Esophagus muscularis mucosa (tissue), 4 donors: ENCODE measurements at regions not wholly inside any gene's neighbourhood (a gene's known extent, or its start where the extent isn't known, plus 50 kb on each side); places are given as distances from the start of the nearest gene placed in this dataset.
"Not testable (repeated sequence)": the region's sequence is repeated elsewhere in the genome, so short reads cannot be mapped to it uniquely, and the experiment has no call there.

ENCODE experiments used
- DNase-seq: peaks from one replicate; pipeline ENCODE4 v3.0.0-alpha.2; 2017; ENCODE audit errors: extremely low spot score
- H3K27ac ChIP-seq, 4 donors: fragments of 200-600 bp; sonication (generic); replicated peaks in 1 of 4; 1 replicate in 3 of 4; 2 replicates in 1 of 4; pipeline ENCODE4 v1.5.1; 2016 to 2019; ENCODE audit warnings: mild to moderate bottlenecking in 1 of 4
- H3K27me3 ChIP-seq, 4 donors: fragments of 200-600 bp; sonication (generic); one replicate each; pipeline versions ENCODE4 v1.5.1 to v1.6.0; 2016 to 2019
- H3K36me3 ChIP-seq, 4 donors: fragments of 200-600 bp; sonication (generic); one replicate each; pipeline ENCODE4 v1.5.1; 2016 to 2019
- H3K4me1 ChIP-seq, 4 donors: fragments of 200-600 bp; sonication (generic); one replicate each; pipeline ENCODE4 v1.5.1; 2016 to 2019
- H3K4me3 ChIP-seq, 4 donors: fragments of 200-600 bp; sonication (generic); 1 replicate in 2 of 4; 2 replicates in 2 of 4; pipeline ENCODE4 v1.5.1; 2016 to 2019; ENCODE audit warnings: mild to moderate bottlenecking in 4 of 4, moderate library complexity in 1 of 4
- H3K9me3 ChIP-seq, 4 donors: fragments of 200-600 bp; sonication (generic); 1 replicate in 3 of 4; 2 replicates in 1 of 4; pipeline ENCODE4 v1.5.1; 2016 to 2019
- CTCF ChIP-seq, 3 experiments: fragments of 200-600 bp in 2 of 3; fragments of 450-650 bp in 1 of 3; sonication (generic) in 2 of 3; IDR thresholded peaks; one replicate each; pipeline ENCODE4 v1.5.1; 2017 to 2019; ENCODE audit warnings: antibody characterized with exemption in 3 of 3, mild to moderate bottlenecking in 2 of 3, moderate library complexity in 1 of 3
- EP300 ChIP-seq: sonication (generic); formaldehyde crosslinking; IDR thresholded peaks from one replicate; pipeline ENCODE4 v1.6.1; 2017; ENCODE audit warnings: antibody characterized with exemption
- POLR2A ChIP-seq: fragments of 450-650 bp; IDR thresholded peaks from one replicate; pipeline ENCODE4 v1.6.1; 2017; ENCODE audit warnings: antibody characterized with exemption, moderate library complexity, mild to moderate bottlenecking, low read depth
- POLR2AphosphoS5 ChIP-seq, 2 donors: sonication (generic); formaldehyde crosslinking; IDR thresholded peaks; one replicate each; pipeline ENCODE4 v1.6.1; 2017; ENCODE audit warnings: antibody characterized with exemption in 2 of 2
- WGBS: methylation state at CpG from one replicate; pipeline ENCODE4 v1.1.5; 2018; 5-methylcytosine and 5-hydroxymethylcytosine counted together
- intact Hi-C: fragments of 100-400 bp; cut with DNase I; formaldehyde crosslinking; loops from one replicate; pipeline ENCODE4 v1.15.1; 2023

- 86% methylated on average over 12 of the region's 12 CpGs for WGBS
- no peak overlapping the region for H3K4me3 ChIP-seq
- no peaks in the 10 kb centered on the region for H3K4me1 ChIP-seq
- H3K9me3 ChIP-seq, result no peaks in the 10 kb centered on the region
- no peak for TF ChIP-seq EP300
- no peak for TF ChIP-seq POLR2AphosphoS5 (IDR thresholded peaks at IDR 0.05)
- TF ChIP-seq CTCF (IDR thresholded peaks at IDR 0.05), result no peak
- no peak for TF ChIP-seq POLR2A
- intact Hi-C loops, result no loop called here
- DNase-seq, result no peak
- no peaks in the 10 kb centered on the region for H3K36me3 ChIP-seq
- no peak overlapping the region for H3K27ac ChIP-seq
- H3K27me3 ChIP-seq, result no peaks in the 10 kb centered on the region
Measured at GRCh38 chr10:57336341-57336740, 931.4 kb downstream of the IPMK start.

GRCh38 chr10:57334523-57334922 is 933.2 kb downstream of the IPMK start:
- no peak overlapping the region for H3K27ac ChIP-seq
- no peaks in the 10 kb centered on the region for H3K9me3 ChIP-seq
- no peak for DNase-seq
- no peaks in the 10 kb centered on the region for H3K4me1 ChIP-seq
- no peak overlapping the region for H3K4me3 ChIP-seq
- WGBS, result 68% methylated on average over 4 of the region's 4 CpGs
- intact Hi-C loops, result no loop called here
- no peaks in the 10 kb centered on the region for H3K27me3 ChIP-seq
- H3K36me3 ChIP-seq, result no peaks in the 10 kb centered on the region
- no peak for TF ChIP-seq CTCF (IDR thresholded peaks at IDR 0.05)
- no peak for TF ChIP-seq POLR2AphosphoS5 (IDR thresholded peaks at IDR 0.05)
- TF ChIP-seq POLR2A, result no peak
- no peak for TF ChIP-seq EP300

GRCh38 chr10:57333880-57334279 is 933.8 kb downstream of the IPMK start:
- WGBS, result 74% methylated on average over 2 of the region's 2 CpGs
- no peak for DNase-seq
- Histone ChIP-seq H3K27me3 (no peaks in the 10 kb centered on the region), H3K36me3 (no peaks in the 10 kb centered on the region), H3K4me1 (no peaks in the 10 kb centered on the region), H3K27ac (no peak overlapping the region), H3K9me3 (no peaks in the 10 kb centered on the region), H3K4me3 (no peak overlapping the region)
- intact Hi-C loops, result no loop called here
- no peak for TF ChIP-seq CTCF (IDR thresholded peaks at IDR 0.05)

GRCh38 chr10:57321400-57321854 is 946.3 kb downstream of the IPMK start:
- H3K4me3 ChIP-seq, H3K36me3 ChIP-seq, intact Hi-C loops, H3K27ac ChIP-seq, H3K4me1 ChIP-seq, DNase-seq, H3K27me3 ChIP-seq, H3K9me3 ChIP-seq: not testable (repeated sequence)
- WGBS, result 74% methylated on average over 4 of the region's 29 CpGs

- DNase-seq, result no peak
- WGBS, result 71% methylated on average over 3 of the region's 3 CpGs
- no peaks in the 10 kb centered on the region for H3K9me3 ChIP-seq
- TF ChIP-seq POLR2AphosphoS5 (IDR thresholded peaks at IDR 0.05), result no peak
- TF ChIP-seq EP300, result no peak
- no peak for TF ChIP-seq POLR2A
- no peak for TF ChIP-seq CTCF (IDR thresholded peaks at IDR 0.05)
- H3K36me3 ChIP-seq, result no peaks in the 10 kb centered on the region
- H3K27me3 ChIP-seq, result no peaks in the 10 kb centered on the region
- no peaks in the 10 kb centered on the region for H3K4me1 ChIP-seq
- no peak overlapping the region for H3K4me3 ChIP-seq
- no peak overlapping the region for H3K27ac ChIP-seq
- intact Hi-C loops, result no loop called here
Measured at GRCh38 chr10:57320416-57320815, 947.3 kb downstream of the IPMK start.
